ENCODE measurements at regions not wholly inside any gene's neighbourhood (a gene's known extent, or its start where the extent isn't known, plus 50 kb on each side); places are given as distances from the start of the nearest gene placed in this dataset.

- 45% methylated on average over 2 of the region's 2 CpGs for WGBS
- intact Hi-C loops (cut with DNase I), result no loop called here
- H3K4me3 ChIP-seq, result no peak overlapping the region
Observed at GRCh38 chr4:67292636-67293035, 252.7 kb downstream of the CENPC start.

DNA sequence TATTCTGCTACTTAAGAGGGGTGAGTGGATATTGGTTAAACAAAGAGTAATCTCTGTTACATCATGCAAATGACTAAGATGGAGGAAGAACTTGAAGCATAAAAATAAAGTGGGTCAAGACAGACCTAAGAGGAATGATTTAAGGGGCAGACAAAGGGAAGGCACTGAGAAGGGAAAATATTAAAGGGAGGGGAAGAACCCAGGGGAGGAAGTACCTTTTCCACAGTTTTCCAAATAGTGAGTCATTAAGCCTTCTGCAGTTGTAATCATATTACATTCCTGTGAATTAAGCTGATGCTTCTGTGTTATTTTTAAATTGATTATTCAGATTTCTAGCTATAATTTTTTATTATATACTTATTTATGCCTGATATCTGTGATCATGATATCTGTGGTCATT lies 253.3 kb downstream of the CENPC start:
- no peak overlapping the region for H3K4me3 ChIP-seq
- no peak for DNase-seq (ENCODE audit: extremely low spot score)
- no peaks in the 10 kb centered on the region for H3K27me3 ChIP-seq
- H3K4me1 ChIP-seq, result no peaks in the 10 kb centered on the region
- no peak overlapping the region for H3K27ac ChIP-seq (replicated peaks in 1 of 4)
- no peaks in the 10 kb centered on the region for H3K36me3 ChIP-seq
- intact Hi-C loops (cut with DNase I), result no loop called here
- peaks cover 0 to under 1% (median under 1%) of the 10 kb centered on the region in 4 donors for H3K9me3 ChIP-seq
- no peak for TF ChIP-seq POLR2A (IDR thresholded peaks at IDR 0.05; ENCODE audit: low read depth)
- no peak for TF ChIP-seq EP300 (IDR thresholded peaks at IDR 0.05)
- TF ChIP-seq, protein P1, sequence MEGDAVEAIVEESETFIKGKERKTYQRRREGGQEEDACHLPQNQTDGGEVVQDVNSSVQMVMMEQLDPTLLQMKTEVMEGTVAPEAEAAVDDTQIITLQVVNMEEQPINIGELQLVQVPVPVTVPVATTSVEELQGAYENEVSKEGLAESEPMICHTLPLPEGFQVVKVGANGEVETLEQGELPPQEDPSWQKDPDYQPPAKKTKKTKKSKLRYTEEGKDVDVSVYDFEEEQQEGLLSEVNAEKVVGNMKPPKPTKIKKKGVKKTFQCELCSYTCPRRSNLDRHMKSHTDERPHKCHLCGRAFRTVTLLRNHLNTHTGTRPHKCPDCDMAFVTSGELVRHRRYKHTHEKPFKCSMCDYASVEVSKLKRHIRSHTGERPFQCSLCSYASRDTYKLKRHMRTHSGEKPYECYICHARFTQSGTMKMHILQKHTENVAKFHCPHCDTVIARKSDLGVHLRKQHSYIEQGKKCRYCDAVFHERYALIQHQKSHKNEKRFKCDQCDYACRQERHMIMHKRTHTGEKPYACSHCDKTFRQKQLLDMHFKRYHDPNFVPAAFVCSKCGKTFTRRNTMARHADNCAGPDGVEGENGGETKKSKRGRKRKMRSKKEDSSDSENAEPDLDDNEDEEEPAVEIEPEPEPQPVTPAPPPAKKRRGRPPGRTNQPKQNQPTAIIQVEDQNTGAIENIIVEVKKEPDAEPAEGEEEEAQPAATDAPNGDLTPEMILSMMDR (IDR thresholded peaks at IDR 0.05), result no peak
- no peak for TF ChIP-seq POLR2AphosphoS5 (IDR thresholded peaks at IDR 0.05)

More at GRCh38 chr4:67292636-67293035, 252.7 kb downstream of the CENPC start:
- H3K9me3 ChIP-seq, result no peaks in the 10 kb centered on the region
- H3K27ac ChIP-seq (replicated peaks in 1 of 4), result no peak overlapping the region
- H3K27me3 ChIP-seq, result no peaks in the 10 kb centered on the region
- no peaks in the 10 kb centered on the region for H3K4me1 ChIP-seq
- DNase-seq (ENCODE audit: extremely low spot score), result no peak
- no peaks in the 10 kb centered on the region for H3K36me3 ChIP-seq
- TF ChIP-seq EP300 (IDR thresholded peaks at IDR 0.05) (no peak), POLR2AphosphoS5 (IDR thresholded peaks at IDR 0.05) (no peak), POLR2A (IDR thresholded peaks at IDR 0.05; ENCODE audit: low read depth) (no peak)
- TF ChIP-seq, protein P1 (IDR thresholded peaks at IDR 0.05), result no peak

- Histone ChIP-seq H3K36me3 (no peaks in the 10 kb centered on the region), H3K27ac (replicated peaks in 1 of 4) (no peak overlapping the region), H3K9me3 (peaks cover 0 to 5% (median 2%) of the 10 kb centered on the region in 4 donors), H3K27me3 (no peaks in the 10 kb centered on the region), H3K4me1 (no peaks in the 10 kb centered on the region), H3K4me3 (no peak overlapping the region)
- intact Hi-C loops (cut with DNase I), result no loop called here
- DNase-seq (ENCODE audit: extremely low spot score), result no peak
- TF ChIP-seq EP300 (IDR thresholded peaks at IDR 0.05), result no peak
- TF ChIP-seq POLR2A (IDR thresholded peaks at IDR 0.05; ENCODE audit: low read depth), result no peak
- TF ChIP-seq, protein P1 (IDR thresholded peaks at IDR 0.05), result no peak
- TF ChIP-seq POLR2AphosphoS5 (IDR thresholded peaks at IDR 0.05), result no peak
- 42% methylated on average over 4 of the region's 4 CpGs for WGBS
Observed at GRCh38 chr4:67291644-67292043, 253.7 kb downstream of the CENPC start.

GRCh38 chr4:67288964-67289363 lies 256.3 kb downstream of the CENPC start:
- H3K9me3 ChIP-seq, result peaks cover 0 to 7% (median 4%) of the 10 kb centered on the region in 4 donors
- H3K27ac ChIP-seq (replicated peaks in 1 of 4), result no peak overlapping the region
- no peak overlapping the region for H3K4me3 ChIP-seq
- 70% methylated on average over 4 of the region's 4 CpGs for WGBS
- no peak for DNase-seq (ENCODE audit: extremely low spot score)
- H3K36me3 ChIP-seq, result no peaks in the 10 kb centered on the region
- H3K27me3 ChIP-seq, result no peaks in the 10 kb centered on the region
- intact Hi-C loops (cut with DNase I), result no loop called here
- TF ChIP-seq POLR2AphosphoS5 (IDR thresholded peaks at IDR 0.05), result no peak
- TF ChIP-seq, protein P1 (IDR thresholded peaks at IDR 0.05), result no peak
- no peak for TF ChIP-seq EP300 (IDR thresholded peaks at IDR 0.05)
- no peak for TF ChIP-seq POLR2A (IDR thresholded peaks at IDR 0.05; ENCODE audit: low read depth)
- no peaks in the 10 kb centered on the region for H3K4me1 ChIP-seq

DNA sequence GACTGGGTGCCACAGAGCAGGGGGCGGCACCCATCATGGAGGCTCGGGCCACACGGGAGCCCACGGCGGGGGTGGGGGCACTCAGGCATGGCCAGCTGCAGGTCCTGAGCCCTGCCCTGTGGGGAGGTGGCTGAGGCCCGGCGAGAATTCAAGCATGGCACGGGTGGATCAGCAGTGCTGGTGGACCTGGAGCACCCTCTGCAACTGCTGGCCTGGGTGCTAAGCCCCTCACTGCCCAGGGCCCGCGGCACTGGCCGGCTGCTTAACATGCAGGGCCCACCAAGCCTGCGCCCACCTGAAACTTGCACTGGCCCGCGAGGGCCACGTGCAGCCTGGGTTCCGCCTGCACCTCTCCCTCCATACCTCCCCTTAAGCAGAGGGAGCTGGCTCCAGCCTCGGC lies 258.6 kb downstream of the CENPC start:
- TF ChIP-seq POLR2A (IDR thresholded peaks at IDR 0.05; ENCODE audit: low read depth) (no peak), EP300 (IDR thresholded peaks at IDR 0.05) (no peak), POLR2AphosphoS5 (IDR thresholded peaks at IDR 0.05) (no peak)
- TF ChIP-seq, protein P1 (IDR thresholded peaks at IDR 0.05), result no peak

More for the DNA sequence above, 258.6 kb downstream of the CENPC start:
- H3K4me3 ChIP-seq, result no peak overlapping the region
- no peaks in the 10 kb centered on the region for H3K27me3 ChIP-seq
- no peak for DNase-seq (ENCODE audit: extremely low spot score)
- H3K9me3 ChIP-seq, result peaks cover 0 to 7% (median 4%) of the 10 kb centered on the region in 4 donors
- no peaks in the 10 kb centered on the region for H3K36me3 ChIP-seq
- WGBS, result 98% methylated on average over 10 of the region's 17 CpGs
- H3K4me1 ChIP-seq, result no peaks in the 10 kb centered on the region
- no peak overlapping the region for H3K27ac ChIP-seq (replicated peaks in 1 of 4)
- intact Hi-C loops (cut with DNase I), result no loop called here

Measured in esophagus muscularis mucosa (tissue), 4 donors.